GM21723 (cell line): ENCODE measurements at regions not wholly inside any gene's neighbourhood (a gene's known extent, or its start where the extent isn't known, plus 50 kb on each side); places are given as distances from the start of the nearest gene placed in this dataset.
"Not testable (repeated sequence)": the region's sequence is repeated elsewhere in the genome, so short reads cannot be mapped to it uniquely, and the experiment has no call there.

Experiments used
- ATAC-seq: cut with Tn5 transposase; IDR thresholded peaks from one replicate; pipeline ENCODE4 v1.9.1; 2021; ENCODE audit warnings: mild to moderate bottlenecking, moderate library complexity; ENCODE audit not compliant: unreplicated experiment

- ATAC-seq, result no peak
These were observed 488.2 kb upstream of the NRG3 start for GRCh38 chr10:81386817-81387216.

GRCh38 chr10:81403451-81403850, 471.5 kb upstream of the NRG3 start:
- no peak for ATAC-seq

- ATAC-seq, result no peak
These were observed 469.6 kb upstream of the NRG3 start for GRCh38 chr10:81405399-81405798.

GRCh38 chr10:81414038-81414437, 461.0 kb upstream of the NRG3 start:
- ATAC-seq, result no peak

DNA sequence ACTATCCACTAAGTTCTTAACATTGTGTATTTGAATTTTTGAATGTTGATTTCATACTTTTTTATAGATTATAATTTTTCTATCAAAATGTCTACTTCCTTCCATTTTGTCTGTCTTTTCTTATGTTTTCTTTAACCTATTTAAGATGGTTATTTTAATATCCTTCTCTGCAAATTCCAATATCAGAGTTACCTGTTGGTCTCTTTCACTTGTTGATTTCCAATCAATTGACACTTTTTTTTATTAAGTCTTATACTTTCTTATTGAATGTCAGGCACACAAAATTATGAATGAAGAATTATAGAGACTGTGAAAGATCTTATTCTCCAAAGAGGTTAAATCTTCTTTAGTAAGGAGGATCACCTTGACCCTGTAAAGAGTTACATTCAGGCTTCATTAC, 448.3 kb upstream of the NRG3 start:
- no peak for ATAC-seq

DNA sequence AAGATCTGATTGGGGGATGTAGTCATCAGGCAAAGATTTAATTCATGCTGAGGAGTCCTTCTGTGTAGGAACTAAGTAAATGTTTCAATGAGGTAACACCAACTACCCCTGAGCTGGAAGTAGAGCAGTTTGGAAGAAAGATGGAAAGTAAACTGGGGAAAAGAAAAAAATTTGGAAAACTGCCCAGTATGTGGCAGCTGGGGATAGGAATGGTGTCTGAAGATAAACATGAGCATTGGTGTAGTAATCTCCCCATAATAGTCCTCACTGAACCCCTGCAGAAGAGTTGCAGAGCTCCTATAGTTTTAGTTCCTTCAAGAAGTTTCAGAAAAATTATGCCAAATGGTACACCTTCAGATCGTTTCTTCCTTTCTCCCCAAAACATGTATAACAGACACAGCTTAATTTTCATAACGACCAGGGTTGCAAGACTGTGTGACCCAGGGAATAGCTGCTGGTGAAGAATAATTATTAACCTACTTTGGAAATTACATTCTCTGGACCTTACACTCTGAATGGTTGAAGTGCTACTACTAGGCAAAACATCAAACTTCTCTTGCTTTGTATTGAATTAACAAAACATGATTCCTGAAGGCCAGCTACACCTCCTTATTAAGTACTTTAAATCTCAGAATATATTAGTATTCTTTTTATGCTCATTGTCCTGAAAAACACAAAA, 446.4 kb upstream of the NRG3 start:
- ATAC-seq, result no peak

DNA sequence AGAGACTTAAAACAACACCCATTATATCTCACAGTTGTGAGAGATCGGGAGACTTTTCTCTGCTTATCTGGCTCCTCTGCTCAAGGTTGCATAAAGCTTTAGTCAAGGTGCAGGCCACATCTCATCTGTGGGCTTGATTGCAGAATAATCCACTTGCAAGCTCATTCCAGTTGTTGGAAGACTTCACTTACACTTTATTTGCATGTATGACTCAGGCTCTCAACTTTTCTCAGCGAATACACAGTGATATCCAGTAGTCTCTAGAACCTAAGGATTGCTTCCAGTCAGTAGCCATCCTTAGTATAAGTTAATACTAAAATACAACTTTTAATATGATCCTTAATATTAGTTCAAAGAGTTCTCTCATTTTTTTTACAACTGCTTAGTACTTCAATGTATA, 435.5 kb upstream of the NRG3 start:
- ATAC-seq, result no peak

DNA sequence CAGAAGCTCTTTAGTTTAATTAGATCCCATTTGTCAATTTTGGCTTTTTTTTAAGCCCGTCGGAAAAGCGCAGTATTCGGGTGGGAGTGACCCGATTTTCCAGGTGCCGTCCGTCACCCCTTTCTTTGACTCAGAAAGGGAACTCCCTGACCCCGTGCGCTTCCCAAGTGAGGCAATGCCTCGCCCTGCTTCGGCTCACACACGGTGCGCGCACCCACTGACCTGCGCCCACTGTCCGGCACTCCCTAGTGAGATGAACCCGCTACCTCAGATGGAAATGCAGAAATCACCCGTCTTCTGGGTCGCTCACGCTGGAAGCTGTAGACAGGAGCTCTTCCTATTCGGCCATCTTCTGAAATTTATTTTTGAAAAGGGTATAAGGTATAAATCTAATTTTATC, 433.4 kb upstream of the NRG3 start:
- ATAC-seq, result not testable (repeated sequence)

DNA sequence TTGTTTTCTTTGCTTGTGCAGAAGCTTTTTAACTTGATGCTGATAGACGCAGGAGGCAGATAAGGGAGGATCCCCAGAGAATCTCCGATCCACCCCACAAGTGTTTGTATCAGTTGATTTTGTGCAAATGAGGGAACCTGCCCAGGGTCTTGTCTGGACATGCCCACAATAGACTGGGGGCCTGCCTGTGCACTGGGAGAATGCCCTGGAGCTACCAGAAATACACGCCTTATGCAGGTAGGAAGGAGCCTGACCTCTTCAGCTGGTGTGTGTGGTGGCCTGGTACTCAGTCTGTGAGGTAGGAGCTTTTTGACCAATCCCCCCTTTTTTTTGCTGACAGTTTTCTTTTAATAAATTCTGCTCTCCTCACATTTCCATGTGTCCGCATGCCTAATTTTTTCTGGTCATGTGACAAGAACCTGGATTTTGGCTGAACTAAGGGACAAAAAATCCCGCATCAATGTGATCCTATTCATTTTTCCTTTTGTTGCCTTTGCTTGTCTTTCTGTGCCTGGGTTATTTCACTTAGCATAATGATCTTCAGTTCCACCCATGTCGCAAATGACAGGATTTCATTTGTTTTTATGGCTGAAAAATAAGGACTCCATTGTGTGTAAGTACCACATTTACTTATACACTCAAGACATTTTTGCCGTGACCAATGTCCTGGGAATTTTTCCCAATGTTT, 430.6 kb upstream of the NRG3 start:
- ATAC-seq, result no peak

GRCh38 chr10:81450651-81451050, 424.3 kb upstream of the NRG3 start:
- ATAC-seq, result no peak

- no peak for ATAC-seq
These were observed 402.0 kb upstream of the NRG3 start for GRCh38 chr10:81472927-81473470.

GRCh38 chr10:81473755-81474154, 401.2 kb upstream of the NRG3 start:
- ATAC-seq, result no peak

- no peak for ATAC-seq
These were observed 395.7 kb upstream of the NRG3 start for GRCh38 chr10:81479316-81479715.

DNA sequence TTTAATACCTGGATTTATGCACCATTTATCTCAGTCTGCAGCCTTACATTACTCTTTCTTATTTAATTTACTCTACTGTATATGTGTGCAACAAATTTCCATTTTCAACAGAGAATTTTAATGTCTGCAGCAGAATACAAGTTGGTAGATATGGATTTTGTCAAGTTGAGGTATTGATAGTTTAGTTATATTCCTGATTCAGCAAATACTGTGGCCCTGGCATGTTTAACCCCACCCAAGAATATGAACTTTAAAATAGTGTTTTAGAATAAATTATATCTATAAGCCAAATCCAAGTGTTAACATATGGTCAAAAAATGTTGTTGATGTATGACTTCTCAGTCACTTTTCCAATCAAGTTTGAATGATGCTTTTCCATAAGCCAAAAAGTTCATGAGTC, 378.4 kb upstream of the NRG3 start:
- ATAC-seq, result no peak

GRCh38 chr10:81498011-81498551, 376.9 kb upstream of the NRG3 start:
- no peak for ATAC-seq

DNA sequence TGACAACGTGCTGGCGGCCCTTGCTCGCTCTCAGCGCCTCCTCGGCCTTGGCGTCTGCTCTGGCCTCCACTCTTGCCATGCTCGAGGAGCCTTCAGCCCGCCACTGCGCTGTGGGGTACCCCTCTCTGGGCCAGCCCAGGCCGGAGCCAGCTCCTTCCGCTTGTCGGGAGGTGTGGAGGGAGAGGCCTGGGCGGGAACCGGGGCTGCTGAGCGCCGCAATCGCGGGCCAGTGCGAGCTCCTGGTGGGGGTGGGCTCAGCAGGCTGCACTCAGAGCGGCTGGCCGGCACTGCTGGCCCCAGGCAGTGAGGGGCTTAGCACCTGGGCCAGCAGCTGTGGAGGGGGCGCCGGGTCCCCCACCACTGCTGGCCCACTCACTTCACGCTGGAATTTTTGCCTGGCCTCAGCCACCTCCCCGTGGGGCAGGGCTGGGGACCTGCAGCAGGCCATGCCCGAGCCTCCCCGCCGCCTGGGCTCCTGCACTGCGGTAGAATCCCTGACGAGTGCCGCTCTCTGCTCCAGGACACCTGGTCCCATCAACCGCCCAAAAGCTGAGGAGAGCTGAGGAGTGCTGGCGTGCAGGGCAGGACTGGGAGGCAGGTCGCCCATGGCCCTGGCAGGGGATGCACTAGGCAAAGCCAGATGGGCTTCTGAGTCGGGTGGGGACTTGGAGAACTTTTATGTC, 372.2 kb upstream of the NRG3 start:
- no peak for ATAC-seq

DNA sequence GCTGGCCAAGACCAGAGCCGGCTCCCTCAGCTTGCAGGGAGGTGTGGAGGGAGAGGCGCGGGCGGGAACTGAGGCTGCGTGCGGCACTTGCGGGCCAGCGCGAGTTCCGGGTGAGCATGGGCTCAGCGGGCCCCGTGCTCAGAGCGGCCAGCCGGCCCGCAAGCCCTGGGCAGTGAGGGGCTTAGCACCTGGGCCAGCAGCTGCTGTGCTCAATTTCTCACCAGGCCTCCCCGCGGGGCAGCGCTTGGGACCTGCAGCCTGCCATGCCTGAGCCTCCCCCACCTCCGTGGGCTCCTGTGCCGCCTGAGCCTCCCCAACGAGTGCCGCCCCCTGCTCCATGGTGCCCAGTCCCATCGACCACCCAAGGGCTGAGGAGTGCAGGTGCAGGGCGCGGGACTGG, 369.2 kb upstream of the NRG3 start:
- ATAC-seq, result not testable (repeated sequence)

- no peak for ATAC-seq
These were observed 360.2 kb upstream of the NRG3 start for GRCh38 chr10:81514811-81515210.

- ATAC-seq, result no peak
These were observed 354.3 kb upstream of the NRG3 start for GRCh38 chr10:81520688-81521087.

DNA sequence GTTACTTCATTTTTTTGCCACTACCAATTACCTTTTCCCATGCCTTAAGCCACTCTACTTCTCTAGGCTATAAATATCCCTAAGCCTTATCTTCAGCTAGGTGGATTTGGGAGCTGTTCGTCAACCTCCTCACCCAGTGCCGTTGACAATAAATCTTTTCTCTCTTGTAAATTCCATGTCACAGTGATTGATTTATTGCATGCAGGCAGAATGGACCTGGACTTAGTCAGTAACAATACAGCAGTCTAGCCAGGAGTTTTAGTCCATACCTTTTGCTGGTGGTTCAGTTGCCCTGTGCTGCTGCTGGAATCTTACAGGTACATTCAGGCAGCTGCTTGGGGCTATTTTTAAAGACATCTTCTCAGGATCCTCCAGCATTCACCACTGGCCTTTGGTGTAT, 350.5 kb upstream of the NRG3 start:
- ATAC-seq, result no peak

GRCh38 chr10:81532403-81532802, 342.6 kb upstream of the NRG3 start:
- no peak for ATAC-seq

- no peak for ATAC-seq
These were observed 340.0 kb upstream of the NRG3 start for GRCh38 chr10:81534991-81535390.
